ENCODE measurements at regions not wholly inside any gene's neighbourhood (a gene's known extent, or its start where the extent isn't known, plus 50 kb on each side); places are given as distances from the start of the nearest gene placed in this dataset.
"Not testable (repeated sequence)": the region's sequence is repeated elsewhere in the genome, so short reads cannot be mapped to it uniquely, and the experiment has no call there.

GRCh38 chr4:127379499-127379898 is 253.3 kb upstream of the INTU start:
- dilution Hi-C loops (cut with MboI; ENCODE audit: extremely low pct_ligation_motif_present, low sequenced_read_pairs) (no loop called here), intact Hi-C loops (cut with micrococcal nuclease) (no loop called here)
- H3K9me1 ChIP-seq (replicated peaks; ENCODE audit: control insufficient read depth, extremely low read depth, insufficient read depth, low read length) = no peaks in the 10 kb centered on the region
- FAIRE-seq (no peak), DNase-seq (ENCODE audit: low read depth, low spot score) (no peak)
- ChIA-PET POLR2A (no interaction called here), CTCF (interaction anchor here (1.1 kb wide), 1 partner anchor 12 kb away, joined by 3 read pairs; no protein-coding TSS in a partner anchor)
- H2AFZ ChIP-seq (ENCODE audit: low read depth, low read length) = no peak overlapping the region
- H3K79me2 ChIP-seq (ENCODE audit: control insufficient read depth, insufficient read depth, low read length) = no peaks in the 10 kb centered on the region
- H3K9me3 ChIP-seq (replicated peaks; ENCODE audit: control insufficient read depth, insufficient read depth, low read length) = no peaks in the 10 kb centered on the region
- no peaks in the 10 kb centered on the region for H3K36me3 ChIP-seq (ENCODE audit: control insufficient read depth in 2 of 2, extremely low read depth in 1 of 2, insufficient read depth in 2 of 2, low read length in 2 of 2)
- no peaks in the 10 kb centered on the region for H3K27me3 ChIP-seq (ENCODE audit: control insufficient read depth in 2 of 2, insufficient read depth in 2 of 2, low read length in 2 of 2)
- H3K9ac ChIP-seq (replicated peaks; ENCODE audit: extremely low read depth, insufficient read depth, low read length) = no peak overlapping the region
- H3K4me2 ChIP-seq (ENCODE audit: insufficient read depth, low read length) = no peak overlapping the region
- H4K20me1 ChIP-seq (replicated peaks; ENCODE audit: control insufficient read depth, extremely low read depth, insufficient read depth, low read length) = no peaks in the 10 kb centered on the region
- no TSS peak for BruUV-seq (replicated peaks)
- no peak overlapping the region for H3K27ac ChIP-seq (ENCODE audit: insufficient read depth, low read depth, low read length)
- TF ChIP-seq POLR2A (IDR thresholded peaks at IDR 0.05; ENCODE audit: low read depth, low read length) (no peak), CTCF (IDR thresholded peaks at IDR 0.05; ENCODE audit: extremely low read depth in 1 of 2, insufficient read depth in 1 of 2, low read depth in 1 of 2, low read length in 2 of 2) (no peak), JUN (IDR thresholded peaks at IDR 0.05; ENCODE audit: borderline replicate concordance, insufficient read depth, insufficient read length, low read depth) (no peak), POLR2AphosphoS5 (IDR thresholded peaks at IDR 0.05; ENCODE audit: insufficient read depth, low read depth, low read length) (no peak), MAX (IDR thresholded peaks at IDR 0.05; ENCODE audit: insufficient read depth, insufficient read length) (no peak), EZH2 (IDR thresholded peaks at IDR 0.05; ENCODE audit: borderline replicate concordance, low read depth, low read length, severe bottlenecking) (no peak), GATA2 (IDR thresholded peaks at IDR 0.05; ENCODE audit: insufficient read depth, insufficient read length, low read depth, low read length) (no peak), FOS (IDR thresholded peaks at IDR 0.05; ENCODE audit: borderline replicate concordance, insufficient read depth, low read length) (no peak), MYC (IDR thresholded peaks at IDR 0.05; ENCODE audit: low read depth, low read length) (no peak)
- H3K4me1 ChIP-seq (ENCODE audit: control insufficient read depth, extremely low read depth, insufficient read depth, low read length) = no peaks in the 10 kb centered on the region
- H3K4me3 ChIP-seq (replicated peaks in 1 of 3; ENCODE audit: insufficient read depth in 1 of 3, low read depth in 1 of 3, low read length in 3 of 3) = no peak overlapping the region

- CTCF ChIA-PET; H3K9me3 ChIP-seq (replicated peaks; ENCODE audit: control insufficient read depth, insufficient read depth, low read length); H3K9ac ChIP-seq (replicated peaks; ENCODE audit: extremely low read depth, insufficient read depth, low read length); H2AFZ ChIP-seq (ENCODE audit: low read depth, low read length); dilution Hi-C loops (cut with MboI; ENCODE audit: extremely low pct_ligation_motif_present, low sequenced_read_pairs); H3K36me3 ChIP-seq (ENCODE audit: control insufficient read depth in 2 of 2, extremely low read depth in 1 of 2, insufficient read depth in 2 of 2, low read length in 2 of 2); H3K4me1 ChIP-seq (ENCODE audit: control insufficient read depth, extremely low read depth, insufficient read depth, low read length); H3K4me2 ChIP-seq (ENCODE audit: insufficient read depth, low read length); FAIRE-seq; POLR2A ChIA-PET; intact Hi-C loops (cut with micrococcal nuclease); H3K4me3 ChIP-seq (replicated peaks in 1 of 3; ENCODE audit: insufficient read depth in 1 of 3, low read depth in 1 of 3, low read length in 3 of 3); DNase-seq (ENCODE audit: low read depth, low spot score); H3K27me3 ChIP-seq (ENCODE audit: control insufficient read depth in 2 of 2, insufficient read depth in 2 of 2, low read length in 2 of 2); H3K27ac ChIP-seq (ENCODE audit: insufficient read depth, low read depth, low read length); BruUV-seq (replicated peaks); H3K9me1 ChIP-seq (replicated peaks; ENCODE audit: control insufficient read depth, extremely low read depth, insufficient read depth, low read length); H4K20me1 ChIP-seq (replicated peaks; ENCODE audit: control insufficient read depth, extremely low read depth, insufficient read depth, low read length); H3K79me2 ChIP-seq (ENCODE audit: control insufficient read depth, insufficient read depth, low read length): not testable (repeated sequence)
Measured at GRCh38 chr4:127379948-127380347, 252.8 kb upstream of the INTU start.
